ENCODE measurements at regions not wholly inside any gene's neighbourhood (a gene's known extent, or its start where the extent isn't known, plus 50 kb on each side); places are given as distances from the start of the nearest gene placed in this dataset.

DNA sequence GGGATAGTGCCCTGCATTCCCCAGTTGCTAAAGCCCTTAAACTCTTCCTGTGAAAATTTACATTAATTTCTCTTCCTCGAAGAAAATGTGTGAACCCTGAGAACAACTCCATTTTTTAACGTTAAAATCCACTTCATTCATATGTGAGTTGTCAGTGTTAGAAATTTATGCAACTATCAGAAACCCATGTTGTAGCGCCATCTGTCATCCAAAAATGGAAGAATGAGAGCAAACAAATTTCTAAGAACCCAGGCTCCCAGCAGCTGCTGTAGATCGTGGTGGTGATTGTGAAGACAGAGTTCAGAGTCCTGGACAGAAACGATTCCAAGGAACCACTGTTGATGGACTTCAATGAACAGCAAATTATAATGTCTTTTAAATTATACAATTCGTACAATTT lies 179.7 kb upstream of the NDN start:
- TF ChIP-seq POLR2A (IDR thresholded peaks at IDR 0.05; ENCODE audit: low read length) (no peak), GATA1 (IDR thresholded peaks at IDR 0.05; ENCODE audit: low read depth, low read length) (no peak)
